ENCODE measurements at regions not wholly inside any gene's neighbourhood (a gene's known extent, or its start where the extent isn't known, plus 50 kb on each side); places are given as distances from the start of the nearest gene placed in this dataset.

- TF ChIP-seq YY1 (IDR thresholded peaks at IDR 0.05; ENCODE audit: low read depth) = no peak
- no peak for TF ChIP-seq TCF12 (IDR thresholded peaks at IDR 0.05; ENCODE audit: low read depth)
Observed at GRCh38 chr9:26748449-26749058, 144.0 kb downstream of the CAAP1 start.

Data from Ishikawa (cell line).